ENCODE measurements at regions not wholly inside any gene's neighbourhood (a gene's known extent, or its start where the extent isn't known, plus 50 kb on each side); places are given as distances from the start of the nearest gene placed in this dataset.
"Not testable (repeated sequence)": the region's sequence is repeated elsewhere in the genome, so short reads cannot be mapped to it uniquely, and the experiment has no call there.

- DNase-seq (ENCODE audit: low read depth in 2 of 2): not testable (repeated sequence)
Measured at GRCh38 chr18:12179029-12179428, 75.1 kb upstream of the CIDEA start.

GRCh38 chr18:12179697-12180577 lies 74.2 kb upstream of the CIDEA start:
- not testable (repeated sequence) for DNase-seq (ENCODE audit: low read depth in 2 of 2)

- DNase-seq (ENCODE audit: low read depth in 2 of 2): not testable (repeated sequence)
Measured at GRCh38 chr18:12198797-12199196, 55.4 kb upstream of the CIDEA start.

GRCh38 chr18:12200186-12200585 lies 54.0 kb upstream of the CIDEA start:
- DNase-seq (ENCODE audit: low read depth in 2 of 2): peak in 1 of 2 donors; percentile 13
